RWPE1 (cell line): ENCODE measurements at regions not wholly inside any gene's neighbourhood (a gene's known extent, or its start where the extent isn't known, plus 50 kb on each side); places are given as distances from the start of the nearest gene placed in this dataset.
"Not testable (repeated sequence)": the region's sequence is repeated elsewhere in the genome, so short reads cannot be mapped to it uniquely, and the experiment has no call there.

ENCODE experiments used
- CTCF ChIA-PET: fragments of 350-600 bp; sonication (Branson Sonifier 250); formaldehyde crosslinking; extraction: SDS; loops from one replicate; lab custom pipeline; 2021; lab: Yijun Ruan, JAX
- POLR2A ChIA-PET: fragments of 400-600 bp; formaldehyde crosslinking; extraction: SDS; loops from one replicate; lab custom pipeline; 2020; ENCODE audit warnings: antibody characterized with exemption; ENCODE audit not compliant: low non-redundant PET; lab: Yijun Ruan, JAX
- DNase-seq: peaks from one replicate; pipeline ENCODE4 v3.0.0; 2012; ENCODE audit warnings: low spot score
- H3K27ac ChIP-seq: fragments of 450-650 bp; 2 replicates; pipeline ENCODE4 v1.5.1; 2017
- TF ChIP-seq, protein P1 (sequence below): fragments of 450-650 bp; conservative IDR thresholded peaks from 2 replicates; pipeline ENCODE4 v1.5.1; 2017; ENCODE audit warnings: low read depth, mild to moderate bottlenecking

GRCh38 chr7:94706996-94707740 lies 51.2 kb upstream of the SGCE start:
- TF ChIP-seq, protein P1, sequence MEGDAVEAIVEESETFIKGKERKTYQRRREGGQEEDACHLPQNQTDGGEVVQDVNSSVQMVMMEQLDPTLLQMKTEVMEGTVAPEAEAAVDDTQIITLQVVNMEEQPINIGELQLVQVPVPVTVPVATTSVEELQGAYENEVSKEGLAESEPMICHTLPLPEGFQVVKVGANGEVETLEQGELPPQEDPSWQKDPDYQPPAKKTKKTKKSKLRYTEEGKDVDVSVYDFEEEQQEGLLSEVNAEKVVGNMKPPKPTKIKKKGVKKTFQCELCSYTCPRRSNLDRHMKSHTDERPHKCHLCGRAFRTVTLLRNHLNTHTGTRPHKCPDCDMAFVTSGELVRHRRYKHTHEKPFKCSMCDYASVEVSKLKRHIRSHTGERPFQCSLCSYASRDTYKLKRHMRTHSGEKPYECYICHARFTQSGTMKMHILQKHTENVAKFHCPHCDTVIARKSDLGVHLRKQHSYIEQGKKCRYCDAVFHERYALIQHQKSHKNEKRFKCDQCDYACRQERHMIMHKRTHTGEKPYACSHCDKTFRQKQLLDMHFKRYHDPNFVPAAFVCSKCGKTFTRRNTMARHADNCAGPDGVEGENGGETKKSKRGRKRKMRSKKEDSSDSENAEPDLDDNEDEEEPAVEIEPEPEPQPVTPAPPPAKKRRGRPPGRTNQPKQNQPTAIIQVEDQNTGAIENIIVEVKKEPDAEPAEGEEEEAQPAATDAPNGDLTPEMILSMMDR, result no peak
- no peak for DNase-seq
- POLR2A ChIA-PET, result no interaction called here
- no peak overlapping the region for H3K27ac ChIP-seq
- CTCF ChIA-PET, result no interaction called here

GRCh38 chr7:94710256-94710655 lies 54.3 kb upstream of the SGCE start:
- ChIA-PET CTCF (interaction anchor here (0.6 kb wide), 1 partner anchor 259 kb away, joined by 3 read pairs; no protein-coding TSS in a partner anchor), POLR2A (no interaction called here)
- DNase-seq, result no peak
- H3K27ac ChIP-seq, result no peak overlapping the region
- TF ChIP-seq, protein P1, result no peak

DNA sequence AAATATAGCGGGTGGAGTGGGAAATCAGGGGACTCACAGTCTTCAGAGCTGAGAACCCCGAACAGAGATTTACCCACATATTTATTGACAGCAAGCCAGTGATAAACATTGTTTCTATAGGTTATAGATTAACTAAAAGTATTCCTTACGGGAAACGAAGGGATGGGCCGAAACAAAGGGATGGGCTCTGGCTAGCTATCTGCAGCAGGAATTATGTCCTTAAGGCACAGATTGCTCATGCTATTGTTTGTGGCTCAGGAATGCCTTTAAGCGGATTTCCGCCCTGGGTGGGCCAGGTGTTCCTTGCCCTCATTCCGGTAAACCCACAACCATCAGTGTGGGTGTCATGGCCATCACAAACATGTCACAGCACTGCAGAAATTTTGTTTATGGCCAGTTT lies 66.4 kb upstream of the SGCE start:
- CTCF ChIA-PET, result interaction anchor here (0.6 kb wide), 1 partner anchor 897 kb away, joined by 3 read pairs; no protein-coding TSS in a partner anchor
- POLR2A ChIA-PET, H3K27ac ChIP-seq, DNase-seq: not testable (repeated sequence)

DNA sequence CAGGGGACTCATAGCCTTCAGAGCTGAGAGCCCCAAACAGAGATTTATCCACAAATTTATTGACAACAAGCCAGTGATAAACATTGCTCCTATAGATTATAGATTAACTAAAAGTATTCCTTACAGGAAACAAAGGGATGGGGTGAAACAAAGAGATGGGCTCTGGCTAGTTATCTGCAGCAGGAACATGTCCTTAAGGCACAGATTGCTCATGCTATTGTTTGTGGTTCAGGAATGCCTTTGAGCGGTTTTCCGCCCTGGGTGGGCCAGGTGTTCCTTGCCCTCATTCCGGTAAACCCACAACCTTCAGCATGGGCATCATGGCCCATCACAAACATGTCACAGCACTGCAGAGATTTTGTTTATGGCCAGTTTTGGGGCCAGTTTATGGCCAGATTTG lies 73.0 kb upstream of the SGCE start:
- CTCF ChIA-PET, H3K27ac ChIP-seq, DNase-seq, POLR2A ChIA-PET: not testable (repeated sequence)

DNA sequence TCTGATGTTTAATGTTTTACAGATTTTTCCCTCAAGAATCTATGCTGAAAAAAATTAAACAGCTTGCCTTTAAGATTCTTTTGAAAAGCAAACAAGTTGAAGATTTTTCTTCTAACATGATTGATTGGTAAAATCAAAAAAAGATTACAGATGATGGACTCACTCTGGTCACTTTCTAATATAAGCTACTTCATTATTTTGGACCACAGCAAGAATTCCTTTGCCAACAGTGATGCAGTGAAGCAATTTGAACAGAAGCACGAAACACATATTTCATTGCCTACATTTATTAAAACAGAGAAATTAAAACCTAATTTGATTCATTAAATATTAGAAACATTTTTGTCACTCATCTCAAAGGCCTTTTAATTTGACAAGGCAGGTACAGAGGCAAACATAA lies 82.1 kb upstream of the SGCE start:
- no peak overlapping the region for H3K27ac ChIP-seq
- CTCF ChIA-PET, result no interaction called here
- POLR2A ChIA-PET, result no interaction called here
- TF ChIP-seq, protein P1, result no peak
- no peak for DNase-seq

DNA sequence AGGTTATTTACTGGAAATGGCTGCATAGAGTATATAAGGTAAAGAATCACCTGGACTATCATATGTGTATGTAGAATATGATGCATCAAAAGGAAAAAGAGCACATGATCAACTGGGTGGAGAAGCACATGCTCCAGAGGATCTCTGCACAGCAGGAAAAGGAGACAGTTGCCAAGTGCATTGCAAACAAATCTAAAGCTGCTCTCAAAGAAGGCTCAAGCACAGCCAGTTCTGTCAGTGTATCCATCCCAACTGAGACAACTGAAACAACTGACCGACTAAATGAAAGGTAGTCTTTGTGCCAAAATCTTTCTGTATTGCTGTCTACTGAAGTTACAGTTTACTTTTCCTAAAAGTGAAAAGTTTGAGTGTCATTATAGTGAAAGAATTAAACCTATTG lies 83.2 kb upstream of the SGCE start:
- TF ChIP-seq, protein P1, result no peak
- DNase-seq, result no peak
- ChIA-PET POLR2A (no interaction called here), CTCF (no interaction called here)
- H3K27ac ChIP-seq, result no peak overlapping the region

GRCh38 chr7:94740509-94740908 lies 84.6 kb upstream of the SGCE start:
- ChIA-PET POLR2A (no interaction called here), CTCF (no interaction called here)
- DNase-seq, result no peak
- H3K27ac ChIP-seq, result no peak overlapping the region
- TF ChIP-seq, protein P1, result no peak
